Stimulated activated memory B cell treated with anti-CD40 and anti-IgM and Interleukin-4, amounts not matched to agents 10 μg/mL and 1 μg/mL and 100 μg/mL, for 72 hours (primary cell): ENCODE measurements at regions not wholly inside any gene's neighbourhood (a gene's known extent, or its start where the extent isn't known, plus 50 kb on each side); places are given as distances from the start of the nearest gene placed in this dataset.

Source experiments
- ATAC-seq: fragments of 150-1000 bp; cut with Tn5 transposase; 2 replicates; pipeline ENCODE4 v1.10.0; 2021
- H3K27ac Mint-ChIP-seq: one replicate; pipeline ENCODE4 v1.8.0; 2022; ENCODE audit warnings: mild to moderate bottlenecking, mixed read lengths
- H3K27me3 Mint-ChIP-seq: one replicate; pipeline ENCODE4 v1.8.0; 2022; ENCODE audit warnings: mixed read lengths
- H3K36me3 Mint-ChIP-seq: one replicate; pipeline ENCODE4 v1.8.0; 2022; ENCODE audit warnings: mixed read lengths
- H3K4me1 Mint-ChIP-seq: one replicate; pipeline ENCODE4 v1.8.0; 2022; ENCODE audit warnings: mixed read lengths
- H3K4me3 Mint-ChIP-seq: one replicate; pipeline ENCODE4 v1.8.0; 2022; ENCODE audit warnings: mild to moderate bottlenecking, moderate library complexity, mixed read lengths
- H3K9me3 Mint-ChIP-seq: one replicate; pipeline ENCODE4 v1.8.0; 2022; ENCODE audit warnings: mixed read lengths

GRCh38 chr5:139745800-139746690 is 49.6 kb upstream of the PSD2 start:
- H3K4me1 Mint-ChIP-seq = peaks cover 74% of the 10 kb centered on the region
- peak overlapping the region; percentile 77 for H3K4me3 Mint-ChIP-seq
- H3K9me3 Mint-ChIP-seq = no peaks in the 10 kb centered on the region
- no peaks in the 10 kb centered on the region for H3K27me3 Mint-ChIP-seq
- no peaks in the 10 kb centered on the region for H3K36me3 Mint-ChIP-seq
- H3K27ac Mint-ChIP-seq = peak overlapping the region; percentile 89
- ATAC-seq = peak; percentile 46
